NCI-H524 treated with DMSO at 0.1 percent for 48 hours (cell line): ENCODE measurements at regions not wholly inside any gene's neighbourhood (a gene's known extent, or its start where the extent isn't known, plus 50 kb on each side); places are given as distances from the start of the nearest gene placed in this dataset.

Source experiments
- DNase-seq: peaks from one replicate; lab custom pipeline; 2025; lab: John Stamatoyannopoulos, UW

DNA sequence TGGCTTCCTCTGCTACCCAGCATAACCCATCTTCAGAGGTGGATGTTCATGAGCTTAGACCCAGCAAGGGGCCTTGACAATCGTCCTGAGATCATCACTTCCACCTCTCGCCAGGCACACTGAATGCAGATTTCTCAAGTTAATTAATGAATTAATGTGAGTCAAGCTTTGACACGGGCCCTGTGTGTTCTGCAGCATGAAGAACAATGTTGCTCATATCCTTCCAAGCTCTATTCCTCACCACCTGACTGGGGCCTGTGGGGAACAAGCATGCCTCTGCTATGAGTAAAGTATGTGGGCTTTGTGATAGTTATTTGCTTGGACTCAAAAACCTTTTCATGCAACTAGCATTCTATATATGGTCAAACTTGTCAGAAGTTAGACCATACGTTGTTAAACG lies 122.0 kb downstream of the SEC16B start:
- DNase-seq, result no peak

DNA sequence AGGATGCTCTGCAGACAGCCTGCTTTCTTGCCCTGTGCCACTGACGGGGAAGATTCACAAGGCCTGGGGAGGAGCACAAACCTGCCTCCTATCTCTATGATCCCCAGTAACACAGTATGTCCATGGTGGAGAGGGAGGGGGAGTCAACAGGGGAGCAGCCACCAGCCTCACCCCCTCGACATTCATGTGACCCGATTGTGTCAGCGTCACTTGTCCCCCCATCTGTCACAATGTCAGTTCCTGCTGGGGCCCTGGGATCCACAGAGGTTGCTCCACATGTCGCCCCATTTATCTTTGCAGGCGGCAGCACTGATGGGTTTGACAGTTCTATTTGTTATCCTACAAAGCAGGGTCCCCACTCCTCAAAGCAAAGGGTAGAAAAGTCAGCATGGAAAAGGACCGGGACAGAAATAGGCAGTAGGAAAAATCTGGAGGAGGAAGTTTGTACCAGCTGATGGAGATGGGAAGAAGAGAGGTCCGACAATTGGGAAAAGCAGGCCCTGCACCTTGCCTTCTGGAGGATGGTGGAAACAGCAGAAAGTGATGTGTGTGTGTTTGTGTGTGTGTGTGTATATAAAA lies 130.9 kb downstream of the SEC16B start:
- no peak for DNase-seq

DNA sequence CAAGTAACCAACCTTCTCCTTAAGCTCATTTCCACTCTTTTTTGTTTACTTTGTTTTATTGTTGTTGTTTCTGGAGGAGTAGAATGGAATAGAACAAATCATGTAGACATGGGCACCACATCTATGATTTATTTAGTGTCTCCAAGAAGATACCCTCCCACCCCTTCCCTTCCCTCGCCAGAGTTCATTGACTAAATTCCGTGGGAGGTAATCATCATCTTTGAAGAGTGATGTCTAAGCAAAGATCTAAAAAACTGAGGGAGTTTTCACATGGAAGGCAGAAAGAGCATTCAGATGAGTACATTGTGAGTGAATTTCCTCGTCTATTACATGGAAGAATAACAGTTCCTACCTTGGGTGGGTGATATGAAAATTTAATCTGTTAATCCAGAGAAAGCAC lies 136.2 kb downstream of the SEC16B start:
- DNase-seq, result no peak

DNA sequence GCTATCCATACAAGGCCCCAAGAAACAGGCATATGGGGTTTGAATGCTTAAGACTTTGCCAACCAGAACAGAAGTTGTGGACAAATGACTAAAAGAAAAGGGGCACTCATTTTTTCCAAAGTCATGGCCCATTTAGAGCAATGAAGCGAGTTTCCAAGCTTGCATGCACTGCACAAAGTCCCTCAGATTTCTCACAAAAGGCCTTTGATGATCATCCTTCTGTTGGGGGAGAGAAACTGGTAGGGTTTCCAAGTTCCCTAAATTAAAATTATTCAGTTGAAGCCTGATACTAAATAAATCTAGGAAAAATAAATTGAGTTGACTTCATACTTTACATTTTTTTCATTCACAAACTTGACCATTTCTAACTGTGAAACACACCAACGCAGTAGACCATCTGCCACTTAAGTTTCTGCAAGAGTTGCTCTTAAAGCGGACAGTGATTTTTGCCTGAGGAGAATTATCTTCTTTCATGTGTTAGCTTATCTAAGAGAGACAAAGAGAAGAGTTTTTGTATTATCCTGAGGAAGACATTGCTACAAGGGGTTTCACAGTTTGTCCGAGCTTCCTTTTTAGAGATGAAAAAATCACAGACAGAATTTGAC lies 139.2 kb downstream of the SEC16B start:
- DNase-seq, result no peak

DNA sequence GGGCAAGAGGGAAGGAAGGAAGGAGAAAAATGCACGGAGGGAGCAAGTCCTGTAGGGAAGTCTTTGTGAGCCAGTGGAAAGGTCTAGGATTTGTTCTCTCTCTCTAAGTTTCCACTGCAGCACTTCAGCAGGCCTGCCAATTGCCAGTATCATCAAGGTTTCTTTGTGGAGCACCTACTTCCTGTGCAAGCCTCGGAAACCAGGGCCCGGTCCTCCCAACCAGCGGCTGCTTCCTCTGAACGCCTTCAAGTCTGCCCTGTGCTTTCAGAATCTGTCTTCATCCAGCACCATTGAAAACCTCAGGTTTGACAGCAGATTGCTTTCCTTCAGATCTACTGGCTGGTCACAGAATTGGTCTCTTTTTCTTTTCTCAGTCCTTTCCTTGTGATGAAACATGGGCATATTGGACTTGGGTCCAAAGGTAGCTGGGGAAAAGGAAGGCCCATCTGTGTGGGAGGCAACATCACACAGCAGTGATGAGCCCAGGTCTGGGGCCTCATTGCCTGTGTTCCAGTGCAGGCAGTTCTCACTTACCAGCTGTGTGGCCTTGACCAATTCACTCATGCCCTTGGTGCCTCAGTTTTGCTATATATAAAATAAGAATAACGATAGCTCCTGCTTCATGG lies 144.5 kb downstream of the SEC16B start:
- DNase-seq, result no peak

DNA sequence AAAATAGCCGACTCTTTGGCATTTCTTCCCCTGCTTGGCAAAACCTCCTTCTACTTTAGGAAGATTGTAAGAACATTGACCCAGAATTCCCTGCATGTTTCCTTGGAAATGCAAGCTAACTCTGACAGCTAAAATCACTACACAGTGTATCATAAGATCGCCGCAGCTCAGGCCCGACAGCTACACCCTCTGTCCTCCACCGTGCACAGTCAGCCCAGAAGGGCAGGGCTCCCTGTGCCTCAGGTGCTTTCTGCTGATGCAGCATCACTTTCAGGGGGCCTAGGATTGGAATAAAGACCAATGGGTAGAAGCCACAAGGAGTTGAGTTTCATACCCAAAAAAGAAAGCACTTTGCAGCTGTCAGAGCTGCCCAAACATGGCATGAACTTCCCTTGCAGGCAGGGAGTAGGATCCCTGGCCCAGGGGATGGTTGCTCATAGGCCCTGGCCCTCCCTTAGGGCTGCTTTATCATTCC lies 145.3 kb downstream of the SEC16B start:
- DNase-seq, result no peak

DNA sequence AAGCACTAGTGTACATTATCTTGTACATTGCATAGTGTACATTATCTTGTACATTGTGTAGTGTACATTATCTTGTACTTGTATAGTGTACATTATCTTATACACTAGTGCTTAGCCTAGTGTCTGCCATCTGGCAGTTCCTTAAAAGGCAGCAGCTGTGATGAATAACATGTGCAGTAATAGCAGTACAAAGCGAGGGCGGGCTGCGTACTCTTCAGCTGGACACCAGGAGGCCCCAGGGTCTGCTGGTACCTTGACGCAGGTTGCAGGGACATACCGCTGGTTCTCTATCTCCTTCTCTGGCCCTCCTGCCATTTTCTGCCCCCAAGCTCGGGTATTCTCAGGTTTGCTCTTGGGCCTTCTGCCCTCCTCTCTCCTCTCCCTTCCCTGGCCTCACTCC lies 149.6 kb downstream of the SEC16B start:
- peak; percentile 7 for DNase-seq

DNA sequence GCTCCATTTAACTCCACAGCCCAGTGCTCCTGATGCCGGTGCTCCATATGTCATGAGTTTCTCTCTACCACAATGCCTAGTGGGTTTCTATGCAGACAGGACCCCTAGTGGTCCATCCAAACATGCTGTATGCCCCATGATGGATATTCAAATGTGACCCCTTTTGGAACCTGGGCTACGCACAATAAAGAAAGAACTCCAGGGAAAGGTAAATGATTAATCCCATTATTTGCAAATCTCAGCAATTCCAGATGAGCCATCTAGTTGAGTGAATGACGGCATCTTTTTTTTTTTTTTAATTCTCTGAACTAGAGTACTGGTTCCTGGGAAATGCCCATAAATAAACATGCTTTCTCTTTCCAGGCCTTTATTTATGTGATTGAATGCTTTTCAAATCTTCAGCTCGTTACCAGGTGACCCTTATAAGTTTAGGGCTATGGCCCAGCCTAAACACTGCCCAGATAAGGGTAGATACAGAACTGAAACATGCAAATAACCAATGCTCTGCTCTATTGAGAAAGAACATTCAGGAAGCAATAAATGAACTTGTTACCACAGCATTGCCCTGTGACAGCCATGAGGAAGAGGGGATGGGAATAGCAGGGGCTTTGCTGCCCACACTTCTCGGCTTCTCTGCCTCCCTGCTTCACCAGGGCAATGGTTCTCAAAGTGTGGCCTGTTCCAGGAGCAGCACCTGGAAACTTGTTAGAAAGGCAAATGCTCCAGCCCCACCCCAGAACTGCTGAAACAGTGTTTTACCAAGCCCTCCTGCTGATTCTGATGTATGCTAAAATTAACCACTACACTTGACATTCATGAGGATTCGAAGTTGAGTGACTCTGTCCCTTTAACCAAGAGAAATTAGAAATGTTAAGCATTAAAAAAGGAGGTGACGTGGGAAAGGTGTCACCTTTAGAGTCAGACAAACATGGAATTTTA lies 151.7 kb downstream of the SEC16B start:
- no peak for DNase-seq

DNA sequence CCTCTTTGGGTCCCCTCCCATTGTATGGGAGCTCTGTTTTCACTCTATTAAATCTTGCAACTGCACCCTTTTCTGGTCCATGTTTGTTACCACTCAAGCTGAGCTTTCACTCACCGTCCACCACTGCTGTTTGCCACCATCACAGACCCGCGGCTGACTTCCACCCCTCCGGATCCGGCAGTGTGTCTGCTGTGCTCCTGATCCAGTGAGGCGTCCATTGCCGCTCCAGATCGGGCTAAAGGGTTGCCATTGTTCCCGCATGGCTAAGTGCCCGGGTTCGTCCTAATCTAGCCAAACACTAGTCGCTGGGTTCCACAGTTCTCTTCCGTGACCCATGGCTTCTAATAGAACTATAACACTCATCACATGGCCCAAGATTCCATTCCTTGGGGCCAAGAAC lies 157.2 kb downstream of the SEC16B start:
- DNase-seq, result no peak

DNA sequence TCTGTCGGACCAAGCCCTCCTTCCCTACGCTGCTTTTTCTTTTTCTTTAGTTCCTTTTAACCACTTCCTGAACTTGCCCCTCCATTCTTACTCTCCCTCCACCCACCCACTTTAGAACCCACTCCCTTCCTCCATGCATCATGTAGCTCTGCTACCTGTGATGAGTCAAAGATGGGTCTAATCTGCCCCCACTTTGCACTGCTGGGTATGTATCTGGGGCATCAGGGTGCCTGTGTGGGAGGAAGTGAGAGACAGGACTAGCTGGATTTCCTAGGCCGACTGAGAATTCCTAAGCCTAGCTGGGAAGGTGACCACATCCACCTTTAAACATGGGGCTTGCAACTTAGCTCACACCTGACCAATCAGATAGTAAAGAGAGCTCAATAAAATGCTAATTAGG lies 157.7 kb downstream of the SEC16B start:
- DNase-seq, result no peak

DNA sequence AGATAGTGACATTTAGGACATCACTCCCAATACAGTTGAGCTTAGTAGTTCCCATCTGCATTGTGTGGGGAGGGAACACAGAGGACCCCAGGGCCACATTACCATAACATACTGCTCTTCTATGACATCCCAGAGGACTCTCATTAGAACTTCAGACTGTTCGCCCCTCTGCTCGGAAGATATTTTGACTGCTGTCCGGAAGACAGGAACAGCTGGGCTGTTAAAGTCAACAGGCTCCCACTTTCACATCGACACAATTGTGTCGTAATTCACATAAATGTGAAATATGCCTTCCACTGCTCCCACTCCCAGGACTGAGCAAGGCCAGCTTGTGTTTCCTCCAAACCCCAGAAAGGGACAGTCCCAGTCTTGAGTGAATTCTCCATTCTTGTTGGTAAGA lies 158.4 kb downstream of the SEC16B start:
- DNase-seq, result no peak

DNA sequence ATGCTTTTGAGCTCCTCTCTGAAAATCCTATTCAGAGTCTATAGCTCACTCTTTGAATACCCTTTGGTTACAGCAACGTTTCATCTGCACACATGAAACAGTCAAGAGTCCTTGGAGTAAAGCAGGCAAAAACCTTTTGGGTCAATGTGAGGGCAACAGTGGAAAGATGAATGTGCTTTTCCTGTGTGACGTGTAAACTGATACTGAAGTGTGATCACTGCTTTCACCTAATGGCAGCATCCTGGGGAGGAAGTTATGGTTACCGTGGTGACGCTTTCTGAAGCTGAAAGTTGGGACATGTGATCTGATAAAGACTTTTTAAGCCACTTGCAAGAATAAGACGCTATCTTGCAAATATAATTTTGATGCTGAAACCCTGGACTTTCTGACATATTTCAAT lies 160.0 kb downstream of the SEC16B start:
- DNase-seq, result no peak

DNA sequence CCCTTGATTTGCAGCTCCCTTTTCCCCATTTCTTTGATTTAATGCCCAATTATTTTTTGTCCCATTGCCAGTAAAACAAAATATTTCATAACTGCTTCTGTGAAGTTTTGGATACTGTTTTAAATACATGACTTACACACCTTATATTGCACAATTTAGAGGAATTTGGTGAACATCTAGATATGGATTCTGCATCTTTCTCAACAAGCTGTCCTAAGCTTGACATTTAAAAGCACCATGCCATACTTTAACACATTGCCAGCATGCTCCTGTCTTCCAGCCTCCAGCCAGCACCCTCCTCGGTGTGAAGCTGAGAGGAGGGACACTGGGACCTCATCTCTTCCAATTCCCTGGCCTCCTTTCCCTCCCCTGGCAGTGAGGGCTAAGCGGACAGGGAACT lies 167.6 kb downstream of the SEC16B start:
- DNase-seq, result no peak

DNA sequence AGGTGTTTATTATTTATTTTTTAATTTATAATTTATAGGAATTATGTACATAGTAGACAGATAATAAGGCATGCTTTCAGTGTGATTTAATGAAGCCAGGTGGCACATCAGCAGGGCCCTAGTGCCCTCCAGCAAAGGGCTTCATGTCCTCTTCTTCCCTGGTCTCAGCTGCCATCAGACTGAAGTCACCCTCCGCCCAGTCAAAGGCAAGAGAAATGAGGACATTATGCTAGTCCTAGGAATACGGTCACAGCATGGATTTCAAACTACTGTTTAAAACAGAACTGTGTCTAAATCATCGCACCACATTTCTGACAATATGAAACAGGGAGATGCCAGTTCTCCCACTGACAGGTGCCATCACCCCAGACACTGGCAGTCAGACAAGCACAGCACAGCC lies 168.1 kb downstream of the SEC16B start:
- no peak for DNase-seq

DNA sequence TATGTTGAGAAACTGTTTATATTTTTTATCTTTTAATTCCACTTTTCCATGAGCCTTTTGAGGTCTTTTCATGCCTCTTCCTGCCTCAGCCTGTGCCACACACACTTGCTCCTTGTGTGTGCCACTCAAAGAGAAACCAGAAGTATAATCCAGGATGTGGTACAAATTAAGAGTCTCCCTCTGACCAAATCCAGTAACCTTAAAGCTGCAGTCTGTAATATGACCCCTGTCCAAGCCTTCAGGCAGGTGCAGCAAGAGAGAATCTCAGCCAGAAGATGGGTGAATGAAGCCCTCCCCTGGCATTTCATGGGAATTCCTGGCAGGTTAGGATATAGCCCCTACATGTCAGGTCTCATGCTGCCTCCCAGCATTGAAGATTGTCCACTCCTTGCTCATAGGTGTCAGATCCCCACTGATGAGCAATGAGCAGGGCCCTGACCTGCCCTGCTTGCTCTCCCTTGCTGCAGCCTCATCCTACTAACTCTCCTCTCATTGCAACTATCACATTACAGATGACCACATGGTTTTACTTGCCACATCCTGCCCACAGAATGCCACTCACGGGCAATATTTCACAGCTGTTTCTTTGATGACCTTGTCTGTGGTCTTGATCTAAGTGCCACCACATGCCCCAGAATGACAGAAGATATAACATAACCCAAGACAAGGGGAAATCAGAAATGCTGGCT lies 169.3 kb downstream of the SEC16B start:
- no peak for DNase-seq

DNA sequence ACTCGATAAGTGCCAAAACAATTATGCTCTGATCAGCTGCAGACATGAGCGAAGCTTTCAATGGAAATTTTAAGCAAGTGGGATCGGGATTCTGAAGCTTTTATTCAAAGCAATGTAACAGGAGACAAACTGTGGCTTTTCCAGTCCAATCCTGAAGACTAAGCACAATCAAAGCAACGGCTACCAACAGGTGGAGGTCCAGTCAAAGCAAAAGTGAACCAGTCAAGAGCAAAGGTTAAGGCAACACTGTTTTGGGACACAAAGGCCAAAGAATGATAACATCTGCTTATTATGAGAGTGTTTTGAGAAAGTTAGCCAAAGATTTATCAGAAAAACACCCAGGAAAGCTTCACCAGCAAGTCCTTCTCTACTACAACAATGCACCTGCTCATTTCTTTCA lies 170.1 kb downstream of the SEC16B start:
- no peak for DNase-seq

DNA sequence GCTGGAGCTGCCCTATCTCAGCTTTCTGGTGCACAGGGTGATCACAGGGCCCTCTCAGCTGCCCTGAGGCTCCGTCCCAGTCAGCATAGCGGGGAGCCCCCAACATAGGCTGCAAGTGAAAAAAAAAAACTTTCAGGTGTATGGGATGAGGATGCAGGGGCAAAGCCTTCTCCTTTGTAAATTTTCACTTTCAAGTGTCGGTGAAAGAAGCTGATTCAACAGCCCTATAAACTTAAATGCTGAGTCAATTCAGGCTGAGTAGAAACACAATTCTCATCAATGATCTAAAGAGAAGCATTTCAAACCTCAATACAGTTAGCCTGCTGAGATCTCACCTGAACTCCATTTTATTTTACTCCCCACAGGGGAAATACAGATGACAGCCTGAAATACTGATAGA lies 171.2 kb downstream of the SEC16B start:
- DNase-seq, result no peak

DNA sequence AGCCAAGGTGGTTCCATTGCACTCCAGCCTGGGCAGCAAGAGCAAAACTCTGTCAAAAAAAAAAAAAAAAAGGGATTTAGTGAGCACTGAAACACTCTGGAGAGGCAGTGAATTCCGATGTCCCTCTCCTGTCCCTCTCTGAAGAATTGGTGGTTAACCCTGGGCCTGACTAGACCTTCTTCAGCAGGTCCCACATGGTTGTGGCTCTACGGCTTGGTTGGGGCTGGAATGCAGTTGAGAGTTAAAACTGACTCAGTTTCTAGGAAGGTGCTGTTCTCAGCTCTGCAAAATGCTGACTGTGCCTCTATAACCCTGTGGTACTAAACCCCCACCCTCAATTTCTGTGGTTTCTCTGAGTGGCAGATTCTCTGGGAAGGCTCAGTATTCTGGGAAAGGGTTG lies 173.3 kb downstream of the SEC16B start:
- DNase-seq, result no peak

DNA sequence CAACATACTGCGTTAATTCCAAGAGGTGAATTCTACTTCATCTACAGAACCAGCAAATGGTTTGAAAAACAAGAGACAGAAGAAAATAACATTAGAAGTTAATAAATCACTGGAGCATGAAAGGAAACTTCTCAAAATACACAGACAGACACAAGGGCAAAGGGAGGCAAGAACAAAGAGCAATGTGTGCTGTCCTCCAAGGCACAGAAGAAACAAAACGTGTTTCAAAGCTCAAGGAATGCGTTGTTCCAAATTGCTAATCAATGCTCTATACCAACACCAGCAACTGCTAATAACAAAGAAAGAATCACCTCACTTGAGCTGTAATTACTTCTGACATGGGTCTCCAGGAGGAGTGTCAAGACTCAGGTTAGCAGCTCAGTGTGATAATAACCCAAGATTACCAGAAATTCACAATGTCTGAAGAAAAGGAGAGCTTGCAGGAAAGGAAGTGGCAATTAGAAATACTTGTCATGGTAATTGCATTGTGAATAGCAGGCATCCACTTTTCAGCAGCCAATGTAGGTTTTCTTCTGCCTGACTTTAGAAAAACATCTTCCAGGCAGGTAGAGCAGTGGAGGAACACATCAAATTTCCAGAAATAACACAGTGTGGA lies 175.4 kb downstream of the SEC16B start:
- DNase-seq, result no peak

DNA sequence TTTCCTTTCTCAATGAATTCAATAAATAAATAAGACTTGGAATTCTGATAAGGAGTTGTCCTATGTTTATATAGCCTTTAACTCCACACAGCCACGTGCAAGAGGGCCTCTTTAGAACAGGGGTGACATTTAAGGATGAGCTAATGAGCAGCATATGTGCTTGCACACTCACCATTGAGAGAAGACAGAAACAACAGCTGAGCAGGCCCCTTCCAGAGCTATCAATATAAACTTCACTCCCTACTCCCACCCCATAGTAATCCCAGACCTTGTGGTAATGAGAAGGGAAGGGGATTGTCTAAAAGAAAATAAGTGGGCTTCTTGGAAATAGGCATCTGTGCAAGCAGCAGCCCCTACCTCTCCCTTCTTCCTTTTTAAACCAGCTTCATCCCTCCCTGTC lies 176.0 kb downstream of the SEC16B start:
- DNase-seq, result no peak

DNA sequence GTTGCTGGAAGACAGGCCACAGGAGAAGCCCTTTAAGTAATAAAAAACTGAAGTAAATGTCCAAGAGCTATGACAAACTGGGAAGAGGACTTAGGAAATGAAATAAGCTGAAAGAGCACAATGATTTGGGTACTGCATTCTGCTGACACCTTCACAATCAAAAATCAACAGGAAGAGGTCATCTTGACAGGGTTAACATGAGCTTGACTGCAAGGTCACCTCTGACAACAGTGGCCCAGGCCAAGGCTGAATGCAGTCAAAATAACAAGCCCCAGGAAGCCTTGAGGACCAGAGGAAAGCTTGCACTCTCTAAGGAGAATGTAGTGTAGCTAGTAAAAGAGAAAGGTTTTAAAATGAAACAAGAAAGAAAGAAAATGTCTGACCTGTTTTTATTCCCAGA lies 179.3 kb downstream of the SEC16B start:
- no peak for DNase-seq

DNA sequence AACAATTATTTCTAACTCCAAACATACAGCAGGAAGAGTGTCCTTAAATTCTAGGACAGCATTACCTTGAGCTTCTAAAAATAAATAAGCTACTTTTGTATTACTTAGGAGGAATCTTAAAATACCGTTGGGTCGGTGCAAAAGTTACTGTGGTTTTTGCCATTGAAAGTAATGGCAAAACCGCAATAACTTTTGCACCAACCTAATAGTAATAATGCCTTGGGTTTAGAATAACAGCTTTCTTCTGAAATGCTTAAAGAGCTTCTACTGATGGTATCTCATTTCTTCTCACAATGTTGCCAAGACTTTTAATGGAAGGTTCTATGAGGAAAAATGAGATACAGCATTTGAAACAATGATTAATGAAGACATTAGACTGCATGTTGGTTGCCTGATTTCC lies 179.9 kb downstream of the SEC16B start:
- no peak for DNase-seq
